ENCODE measurements at regions not wholly inside any gene's neighbourhood (a gene's known extent, or its start where the extent isn't known, plus 50 kb on each side); places are given as distances from the start of the nearest gene placed in this dataset.
"Not testable (repeated sequence)": the region's sequence is repeated elsewhere in the genome, so short reads cannot be mapped to it uniquely, and the experiment has no call there.

DNA sequence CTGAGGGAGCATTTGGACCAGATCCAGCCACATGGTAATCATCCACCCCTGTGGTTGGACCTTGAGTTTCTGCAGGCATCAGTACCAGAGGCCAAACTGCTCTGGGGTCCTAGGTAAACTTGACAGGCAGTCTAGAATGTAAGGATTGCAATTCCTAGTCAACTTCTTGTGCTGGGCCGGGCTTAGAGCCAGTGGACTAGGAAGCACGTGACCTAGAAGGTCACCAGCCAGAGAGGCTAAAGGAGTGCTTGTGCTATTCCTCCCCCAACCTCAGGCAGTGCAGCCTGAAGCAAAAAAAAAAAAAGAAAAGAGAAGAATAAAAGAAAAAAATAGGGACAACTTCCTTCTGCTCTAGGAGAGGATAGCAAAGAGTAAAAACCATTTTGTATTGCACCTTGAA is 406.2 kb upstream of the FTMT start:
- ATAC-seq (ENCODE audit: low read depth) (no peak), DNase-seq (no peak)
- Mint-ChIP-seq H3K36me3 (no peaks in the 10 kb centered on the region), H3K9me3 (peaks cover 9% of the 10 kb centered on the region), H3K27ac (no peak overlapping the region), H3K27me3 (no peaks in the 10 kb centered on the region), H3K4me3 (no peak overlapping the region), H3K4me1 (no peaks in the 10 kb centered on the region)
- POLR2A ChIA-PET, result no interaction called here

DNA sequence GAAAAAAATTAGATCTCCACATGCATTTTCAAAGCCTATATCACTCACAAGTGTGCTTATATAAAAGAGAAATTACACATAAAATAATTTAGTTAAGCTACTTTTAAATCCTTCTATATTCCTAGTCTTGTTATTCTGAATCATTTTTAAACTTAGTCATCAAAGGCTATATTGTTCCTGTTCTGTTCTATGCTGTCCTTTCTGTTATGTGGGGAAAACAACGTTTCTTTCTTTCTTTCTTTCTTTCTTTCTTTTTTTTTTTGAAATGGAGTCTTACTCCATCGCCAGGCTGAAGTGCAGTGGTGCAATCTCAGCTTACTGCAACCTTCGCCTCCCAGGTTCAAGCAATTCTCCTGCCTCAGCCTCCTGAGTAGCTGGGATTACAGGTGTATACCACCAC is 389.2 kb upstream of the FTMT start:
- H3K4me1 Mint-ChIP-seq, result no peaks in the 10 kb centered on the region
- H3K4me3 Mint-ChIP-seq, result no peak overlapping the region
- POLR2A ChIA-PET, result no interaction called here
- H3K36me3 Mint-ChIP-seq, result no peaks in the 10 kb centered on the region
- H3K9me3 Mint-ChIP-seq, result peaks cover 2% of the 10 kb centered on the region
- no peak overlapping the region for H3K27ac Mint-ChIP-seq
- ATAC-seq (ENCODE audit: low read depth) (no peak), DNase-seq (no peak)
- no peaks in the 10 kb centered on the region for H3K27me3 Mint-ChIP-seq

DNA sequence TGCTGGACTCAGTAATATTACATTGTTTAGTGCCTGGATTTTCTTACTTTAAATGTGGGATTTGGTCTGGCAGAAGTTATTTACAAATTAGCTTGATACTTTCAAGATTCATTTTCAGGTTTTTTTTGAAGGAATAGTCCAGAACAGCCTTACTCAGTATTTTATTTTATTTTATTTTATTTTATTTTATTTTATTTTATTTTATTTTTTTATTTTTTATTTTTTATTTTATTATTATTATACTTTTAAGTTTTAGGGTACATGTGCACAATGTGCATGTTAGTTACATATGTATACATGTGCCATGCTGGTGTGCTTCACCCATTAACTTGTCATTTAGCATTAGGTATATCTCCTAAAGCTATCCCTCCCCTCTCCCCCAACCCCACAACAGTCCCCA is 380.5 kb upstream of the FTMT start:
- H3K36me3 Mint-ChIP-seq; H3K27me3 Mint-ChIP-seq; DNase-seq; H3K27ac Mint-ChIP-seq; H3K9me3 Mint-ChIP-seq; H3K4me1 Mint-ChIP-seq; ATAC-seq (ENCODE audit: low read depth); POLR2A ChIA-PET; H3K4me3 Mint-ChIP-seq: not testable (repeated sequence)

DNA sequence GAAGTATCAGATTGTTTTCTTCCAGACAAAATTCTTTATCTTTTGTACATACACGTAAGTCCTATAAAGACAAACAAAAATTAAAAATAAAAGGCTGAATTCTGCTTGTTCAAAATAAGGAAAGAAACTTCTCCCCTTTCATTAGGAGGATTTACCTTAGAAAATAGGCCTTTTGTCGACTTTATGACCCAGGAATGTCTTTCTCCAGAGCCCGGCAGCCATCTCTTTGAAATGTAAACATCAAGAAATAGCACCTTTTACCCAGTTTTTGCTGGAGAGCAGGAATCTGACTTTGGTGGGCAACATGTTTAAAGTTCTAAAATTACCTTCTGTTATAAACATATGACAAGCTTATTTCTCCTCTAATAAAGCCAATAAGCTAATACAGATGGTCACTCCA is 373.0 kb upstream of the FTMT start:
- Mint-ChIP-seq H3K4me3 (no peak overlapping the region), H3K4me1 (no peaks in the 10 kb centered on the region), H3K9me3 (no peaks in the 10 kb centered on the region), H3K36me3 (no peaks in the 10 kb centered on the region), H3K27ac (no peak overlapping the region), H3K27me3 (no peaks in the 10 kb centered on the region)
- ATAC-seq (ENCODE audit: low read depth) (no peak), DNase-seq (no peak)
- POLR2A ChIA-PET, result no interaction called here

DNA sequence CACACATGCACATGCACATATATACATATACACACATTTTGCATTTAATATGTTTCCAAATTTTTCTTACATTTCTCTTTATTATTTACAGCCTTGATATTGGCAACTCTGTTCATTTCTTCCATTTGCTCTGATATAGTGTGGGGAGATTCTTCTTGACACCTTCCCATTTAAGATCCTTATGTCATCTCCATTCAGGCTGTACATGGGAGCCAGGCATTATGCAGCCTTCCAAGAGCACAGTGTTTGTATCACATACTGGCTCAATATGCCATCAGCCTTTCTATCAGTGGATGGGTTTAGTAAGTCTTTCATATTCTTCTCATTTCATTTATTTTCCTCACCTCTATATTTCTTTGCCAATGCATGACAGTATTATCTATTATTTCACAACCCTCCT is 372.3 kb upstream of the FTMT start:
- H3K9me3 Mint-ChIP-seq, result no peaks in the 10 kb centered on the region
- H3K27ac Mint-ChIP-seq, result no peak overlapping the region
- no peak for ATAC-seq (ENCODE audit: low read depth)
- H3K27me3 Mint-ChIP-seq, result no peaks in the 10 kb centered on the region
- H3K4me3 Mint-ChIP-seq, result no peak overlapping the region
- no peaks in the 10 kb centered on the region for H3K36me3 Mint-ChIP-seq
- POLR2A ChIA-PET, result no interaction called here
- no peak for DNase-seq
- no peaks in the 10 kb centered on the region for H3K4me1 Mint-ChIP-seq

DNA sequence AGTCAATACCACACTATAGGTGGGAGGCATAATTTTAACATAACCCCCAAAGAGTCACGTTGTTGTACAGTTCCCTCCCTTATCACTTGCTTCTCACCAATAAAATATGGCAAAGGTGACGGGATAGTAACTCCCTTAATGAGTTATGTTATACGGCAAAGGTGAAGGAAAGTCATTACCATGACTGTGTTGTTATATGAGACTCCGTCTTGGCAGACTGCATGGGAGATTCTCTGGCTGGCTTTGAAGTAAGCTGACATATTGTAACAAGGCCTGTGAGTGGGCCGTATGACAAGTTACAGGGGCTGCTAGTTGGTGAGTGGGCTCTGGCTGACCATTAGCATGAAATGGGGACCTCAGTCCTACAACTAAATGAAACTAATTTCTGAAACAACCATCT is 366.4 kb upstream of the FTMT start:
- Mint-ChIP-seq H3K36me3 (no peaks in the 10 kb centered on the region), H3K4me3 (no peak overlapping the region), H3K27me3 (no peaks in the 10 kb centered on the region), H3K9me3 (no peaks in the 10 kb centered on the region), H3K4me1 (no peaks in the 10 kb centered on the region), H3K27ac (no peak overlapping the region)
- POLR2A ChIA-PET, result no interaction called here
- ATAC-seq (ENCODE audit: low read depth), result no peak
- no peak for DNase-seq

DNA sequence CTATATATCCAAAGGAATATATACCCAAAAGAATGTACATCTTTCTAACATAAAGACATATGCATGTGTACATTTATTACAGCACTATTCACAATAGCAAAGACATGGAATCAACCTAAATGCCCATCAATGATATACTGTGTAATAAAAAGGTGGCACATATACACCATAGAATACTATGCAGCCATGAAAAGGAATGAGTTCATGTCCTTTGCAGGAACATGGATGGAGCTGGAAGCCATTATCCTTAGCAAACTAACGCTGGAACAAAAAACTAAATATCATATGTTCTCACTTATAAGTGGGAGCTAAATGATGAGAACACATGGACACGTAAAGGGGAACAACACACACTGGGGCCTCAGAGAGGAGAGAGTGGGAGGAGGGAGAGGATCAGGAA is 365.7 kb upstream of the FTMT start:
- H3K4me1 Mint-ChIP-seq; H3K36me3 Mint-ChIP-seq; H3K27me3 Mint-ChIP-seq; H3K27ac Mint-ChIP-seq; DNase-seq; H3K9me3 Mint-ChIP-seq; H3K4me3 Mint-ChIP-seq; POLR2A ChIA-PET; ATAC-seq (ENCODE audit: low read depth): not testable (repeated sequence)

DNA sequence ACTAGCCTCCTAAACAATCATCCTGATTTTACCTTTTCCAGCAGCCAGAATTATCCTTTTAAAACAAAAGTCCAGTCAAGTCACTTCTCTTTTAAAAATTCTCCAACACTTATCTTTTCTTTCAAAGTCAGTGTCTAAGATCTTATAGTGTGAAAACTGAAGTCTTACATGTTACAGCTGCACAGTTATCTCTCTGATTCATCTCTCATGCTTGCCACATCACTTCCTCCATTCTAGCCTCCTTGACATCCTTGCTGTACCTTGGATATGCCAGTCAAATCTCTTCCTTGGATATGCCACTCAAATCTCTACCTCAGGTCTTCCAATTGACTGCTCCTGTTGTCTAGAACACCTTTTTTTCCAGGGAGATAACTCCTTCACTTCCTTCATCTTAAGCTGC is 361.7 kb upstream of the FTMT start:
- no peaks in the 10 kb centered on the region for H3K4me1 Mint-ChIP-seq
- DNase-seq (no peak), ATAC-seq (ENCODE audit: low read depth) (no peak)
- H3K36me3 Mint-ChIP-seq, result no peaks in the 10 kb centered on the region
- H3K4me3 Mint-ChIP-seq, result no peak overlapping the region
- no peaks in the 10 kb centered on the region for H3K27me3 Mint-ChIP-seq
- no peaks in the 10 kb centered on the region for H3K9me3 Mint-ChIP-seq
- POLR2A ChIA-PET, result no interaction called here
- no peak overlapping the region for H3K27ac Mint-ChIP-seq

DNA sequence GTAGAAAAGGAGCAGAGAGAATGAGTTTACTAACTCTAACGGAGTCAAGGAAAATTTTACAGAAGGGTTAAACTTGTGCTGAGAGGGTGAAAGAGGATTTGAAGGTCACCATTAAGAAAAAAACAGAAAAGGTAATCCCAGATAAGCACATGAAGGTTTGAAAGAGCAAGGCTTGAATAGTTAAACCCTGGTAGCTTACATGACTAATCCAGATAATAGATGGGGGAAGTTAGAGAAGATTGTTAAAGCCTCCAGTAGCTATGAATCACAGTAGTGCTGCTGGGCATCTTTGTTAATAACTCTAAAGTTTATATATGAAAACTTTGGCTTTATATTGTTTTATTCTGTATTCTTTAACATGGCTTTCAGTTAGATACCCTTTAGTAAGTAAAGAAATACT is 354.5 kb upstream of the FTMT start:
- H3K4me1 Mint-ChIP-seq, result no peaks in the 10 kb centered on the region
- ATAC-seq (ENCODE audit: low read depth), result no peak
- H3K27ac Mint-ChIP-seq, result no peak overlapping the region
- no peak overlapping the region for H3K4me3 Mint-ChIP-seq
- POLR2A ChIA-PET, result no interaction called here
- H3K36me3 Mint-ChIP-seq, result no peaks in the 10 kb centered on the region
- DNase-seq, result no peak
- H3K27me3 Mint-ChIP-seq, result no peaks in the 10 kb centered on the region
- no peaks in the 10 kb centered on the region for H3K9me3 Mint-ChIP-seq

DNA sequence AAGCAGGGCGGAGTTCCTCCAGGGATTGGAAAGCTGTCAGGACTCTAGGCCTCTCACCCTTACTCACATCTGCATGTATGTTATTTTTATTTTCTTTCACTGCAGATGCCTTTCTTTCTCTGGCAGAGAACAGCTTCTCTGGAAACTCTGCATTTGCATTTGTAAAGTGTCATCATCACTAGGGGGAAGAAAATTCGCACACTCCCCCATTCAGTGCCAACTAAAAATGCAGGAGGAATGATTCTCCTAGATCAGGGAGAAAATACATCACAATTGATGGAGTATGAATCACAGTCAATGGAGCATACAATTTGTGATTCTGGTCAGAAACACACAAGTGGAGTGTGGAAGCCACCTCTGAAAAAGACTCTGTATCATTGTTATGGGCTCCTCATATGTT is 351.4 kb upstream of the FTMT start:
- DNase-seq (no peak), ATAC-seq (ENCODE audit: low read depth) (no peak)
- H3K4me3 Mint-ChIP-seq, result no peak overlapping the region
- H3K9me3 Mint-ChIP-seq, result no peaks in the 10 kb centered on the region
- no peak overlapping the region for H3K27ac Mint-ChIP-seq
- no peaks in the 10 kb centered on the region for H3K4me1 Mint-ChIP-seq
- H3K36me3 Mint-ChIP-seq, result no peaks in the 10 kb centered on the region
- H3K27me3 Mint-ChIP-seq, result no peaks in the 10 kb centered on the region
- POLR2A ChIA-PET, result no interaction called here

DNA sequence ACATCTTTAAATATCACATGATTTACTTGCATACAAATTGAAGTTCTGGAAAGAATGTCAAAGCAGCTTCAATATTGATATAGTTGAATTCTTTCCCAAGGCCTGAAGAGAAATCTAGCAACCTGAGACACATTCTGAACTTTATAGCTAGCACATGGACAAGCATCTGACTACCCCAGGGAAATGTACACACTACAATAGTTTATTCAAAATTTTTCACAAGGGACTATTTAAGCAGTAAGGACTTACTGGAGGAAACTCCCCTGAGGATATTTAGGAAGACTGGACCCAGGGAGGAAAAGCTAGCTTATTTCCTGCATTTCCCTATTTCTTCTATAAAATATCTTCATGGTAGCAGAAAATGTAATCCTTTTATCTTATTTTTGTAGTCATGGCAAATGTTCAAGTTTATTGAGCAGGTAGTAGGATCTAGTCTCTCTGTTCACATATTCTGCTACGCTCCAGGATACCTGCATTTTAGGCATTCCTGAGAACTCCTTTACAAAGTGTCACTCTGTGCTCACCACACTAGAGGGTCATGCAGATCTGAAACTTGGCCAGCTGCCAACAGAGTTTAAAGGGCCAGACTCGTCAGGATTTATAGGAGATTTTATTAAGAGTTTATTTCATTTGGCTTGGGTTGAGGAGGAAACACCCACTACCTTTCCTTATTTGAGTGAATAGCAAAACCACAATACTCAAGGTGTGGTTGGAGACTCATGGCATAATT is 348.4 kb upstream of the FTMT start:
- no peaks in the 10 kb centered on the region for H3K36me3 Mint-ChIP-seq
- DNase-seq (no peak), ATAC-seq (ENCODE audit: low read depth) (no peak)
- H3K27ac Mint-ChIP-seq, result no peak overlapping the region
- H3K9me3 Mint-ChIP-seq, result no peaks in the 10 kb centered on the region
- no peaks in the 10 kb centered on the region for H3K27me3 Mint-ChIP-seq
- H3K4me3 Mint-ChIP-seq, result no peak overlapping the region
- no peaks in the 10 kb centered on the region for H3K4me1 Mint-ChIP-seq
- POLR2A ChIA-PET, result no interaction called here

DNA sequence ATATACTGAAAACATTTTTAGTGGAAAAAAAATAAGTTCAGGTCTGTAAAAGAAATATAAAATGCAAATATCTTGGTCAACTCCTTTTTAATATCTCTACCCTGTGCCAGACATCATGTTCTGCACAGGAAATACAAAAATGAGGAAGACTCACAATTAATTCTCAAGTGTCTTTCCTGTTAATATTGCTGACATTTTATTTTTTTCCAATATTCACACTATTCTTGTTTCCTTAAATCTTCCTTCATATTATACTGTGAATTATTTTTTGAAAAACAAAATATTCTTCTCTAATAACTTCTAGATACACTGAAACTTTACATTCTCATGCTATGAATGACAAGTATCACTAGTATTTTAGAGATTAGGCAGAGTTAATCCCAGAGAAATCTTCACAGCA is 334.7 kb upstream of the FTMT start:
- H3K9me3 Mint-ChIP-seq, result no peaks in the 10 kb centered on the region

DNA sequence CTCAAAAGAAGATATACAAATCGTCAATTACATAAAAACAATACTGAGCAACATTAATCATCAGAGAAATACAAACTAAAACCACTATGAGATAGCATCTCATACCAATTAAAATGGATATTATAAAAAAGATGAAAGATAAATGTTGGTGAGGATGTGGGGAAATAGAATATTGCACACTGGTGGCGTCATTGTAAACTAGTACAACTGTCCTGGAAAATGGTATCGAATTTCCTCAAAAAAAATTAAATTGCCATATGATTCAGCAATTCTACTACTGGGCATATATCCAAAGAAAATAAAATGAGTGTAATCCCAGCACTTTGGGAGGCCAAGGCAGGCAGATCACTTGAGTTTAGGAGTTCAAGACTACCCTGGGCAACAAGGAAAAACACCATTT is 326.0 kb upstream of the FTMT start:
- H3K36me3 Mint-ChIP-seq, result no peaks in the 10 kb centered on the region
- POLR2A ChIA-PET, result no interaction called here
- H3K27ac Mint-ChIP-seq, result no peak overlapping the region
- no peaks in the 10 kb centered on the region for H3K9me3 Mint-ChIP-seq
- no peak overlapping the region for H3K4me3 Mint-ChIP-seq
- ATAC-seq (ENCODE audit: low read depth), result no peak
- H3K4me1 Mint-ChIP-seq, result no peaks in the 10 kb centered on the region
- DNase-seq, result no peak
- H3K27me3 Mint-ChIP-seq, result no peaks in the 10 kb centered on the region

More for the DNA sequence above, 334.7 kb upstream of the FTMT start:
- no peak overlapping the region for H3K27ac Mint-ChIP-seq
- ATAC-seq (ENCODE audit: low read depth) (no peak), DNase-seq (no peak)
- no peaks in the 10 kb centered on the region for H3K4me1 Mint-ChIP-seq
- no peaks in the 10 kb centered on the region for H3K36me3 Mint-ChIP-seq
- POLR2A ChIA-PET, result no interaction called here
- H3K27me3 Mint-ChIP-seq, result no peaks in the 10 kb centered on the region
- no peak overlapping the region for H3K4me3 Mint-ChIP-seq

DNA sequence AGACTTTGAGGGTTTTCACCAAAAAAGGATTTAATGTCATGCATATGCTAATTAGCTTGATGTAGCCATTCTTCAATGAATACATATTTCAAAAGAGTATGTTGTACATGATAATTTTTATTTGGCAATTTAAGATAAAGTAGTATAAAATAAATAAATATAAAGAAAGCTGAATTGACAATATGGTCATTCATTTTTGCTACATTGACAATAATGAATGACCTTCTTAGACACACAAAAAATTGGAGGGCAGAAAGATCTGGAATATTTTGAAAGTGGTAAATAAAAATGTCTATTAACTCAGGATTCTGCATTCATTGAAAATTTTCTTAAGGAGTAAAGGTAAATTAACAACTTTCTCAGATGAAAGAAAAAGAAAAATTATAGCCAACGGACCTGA is 324.8 kb upstream of the FTMT start:
- Mint-ChIP-seq H3K27ac (no peak overlapping the region), H3K4me1 (no peaks in the 10 kb centered on the region), H3K36me3 (no peaks in the 10 kb centered on the region), H3K9me3 (no peaks in the 10 kb centered on the region), H3K27me3 (no peaks in the 10 kb centered on the region), H3K4me3 (no peak overlapping the region)
- DNase-seq (no peak), ATAC-seq (ENCODE audit: low read depth) (no peak)
- POLR2A ChIA-PET, result no interaction called here

DNA sequence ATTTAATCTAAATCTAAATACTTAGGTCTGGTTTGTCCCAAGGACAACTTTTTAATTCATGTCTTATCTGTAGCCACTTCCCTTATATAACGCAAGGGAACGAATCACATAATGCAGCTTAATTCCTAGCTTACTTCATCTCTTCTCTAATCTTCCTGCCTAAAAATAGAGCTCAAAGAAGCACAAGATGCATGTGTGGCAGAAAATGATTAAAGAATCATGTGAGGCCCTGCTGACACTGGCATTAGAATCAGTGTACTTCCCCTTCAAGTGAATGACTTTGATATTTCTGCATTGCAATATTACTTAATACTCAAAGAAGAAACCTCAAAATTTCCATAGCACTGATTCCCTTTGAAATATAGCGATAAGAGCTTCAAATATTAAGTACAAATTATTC is 317.9 kb upstream of the FTMT start:
- POLR2A ChIA-PET, result no interaction called here
- DNase-seq, result no peak
- no peak for ATAC-seq (ENCODE audit: low read depth)
- no peaks in the 10 kb centered on the region for H3K27me3 Mint-ChIP-seq
- no peak overlapping the region for H3K4me3 Mint-ChIP-seq
- H3K4me1 Mint-ChIP-seq, result no peaks in the 10 kb centered on the region
- no peak overlapping the region for H3K27ac Mint-ChIP-seq
- H3K36me3 Mint-ChIP-seq, result no peaks in the 10 kb centered on the region
- H3K9me3 Mint-ChIP-seq, result peaks cover 3% of the 10 kb centered on the region
